Uterus (tissue), 2 donors: ENCODE measurements at regions not wholly inside any gene's neighbourhood (a gene's known extent, or its start where the extent isn't known, plus 50 kb on each side); places are given as distances from the start of the nearest gene placed in this dataset.

Source experiments
- POLR2A ChIP-seq, 2 donors: fragments of 450-650 bp; IDR thresholded peaks; one replicate each; pipeline ENCODE4 v1.6.1; 2016; ENCODE audit warnings: antibody characterized with exemption in 2 of 2, mild to moderate bottlenecking in 1 of 2, moderate library complexity in 1 of 2
- TF ChIP-seq, protein P1 (sequence below), 4 experiments: fragments of 200-600 bp in 2 of 4; fragments of 450-650 bp in 2 of 4; sonication (generic) in 2 of 4; IDR thresholded peaks; one replicate each; pipeline ENCODE4 v1.5.1; 2016 to 2019; ENCODE audit warnings: antibody characterized with exemption in 4 of 4, mild to moderate bottlenecking in 2 of 4, moderate library complexity in 1 of 4

DNA sequence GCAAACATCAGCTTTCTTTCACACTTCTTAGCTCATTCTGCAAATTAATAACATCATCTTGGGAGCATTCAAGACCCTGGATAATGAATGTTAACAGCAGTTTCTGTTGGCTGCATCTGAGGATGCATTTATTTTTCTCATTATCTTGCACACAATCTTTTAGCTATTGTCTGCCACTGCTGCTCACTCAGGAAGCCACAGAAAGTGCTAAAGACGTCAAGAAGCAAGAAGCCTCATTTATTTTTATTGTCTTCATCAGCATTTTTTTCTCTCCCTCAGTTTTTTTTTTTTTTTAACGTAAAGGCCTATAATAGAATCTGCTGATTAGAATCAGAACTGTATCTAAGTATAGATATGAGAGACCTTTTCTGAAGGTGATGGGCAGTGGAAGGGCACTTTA is 1339.4 kb downstream of the FAM181B start:
- TF ChIP-seq, protein P1, sequence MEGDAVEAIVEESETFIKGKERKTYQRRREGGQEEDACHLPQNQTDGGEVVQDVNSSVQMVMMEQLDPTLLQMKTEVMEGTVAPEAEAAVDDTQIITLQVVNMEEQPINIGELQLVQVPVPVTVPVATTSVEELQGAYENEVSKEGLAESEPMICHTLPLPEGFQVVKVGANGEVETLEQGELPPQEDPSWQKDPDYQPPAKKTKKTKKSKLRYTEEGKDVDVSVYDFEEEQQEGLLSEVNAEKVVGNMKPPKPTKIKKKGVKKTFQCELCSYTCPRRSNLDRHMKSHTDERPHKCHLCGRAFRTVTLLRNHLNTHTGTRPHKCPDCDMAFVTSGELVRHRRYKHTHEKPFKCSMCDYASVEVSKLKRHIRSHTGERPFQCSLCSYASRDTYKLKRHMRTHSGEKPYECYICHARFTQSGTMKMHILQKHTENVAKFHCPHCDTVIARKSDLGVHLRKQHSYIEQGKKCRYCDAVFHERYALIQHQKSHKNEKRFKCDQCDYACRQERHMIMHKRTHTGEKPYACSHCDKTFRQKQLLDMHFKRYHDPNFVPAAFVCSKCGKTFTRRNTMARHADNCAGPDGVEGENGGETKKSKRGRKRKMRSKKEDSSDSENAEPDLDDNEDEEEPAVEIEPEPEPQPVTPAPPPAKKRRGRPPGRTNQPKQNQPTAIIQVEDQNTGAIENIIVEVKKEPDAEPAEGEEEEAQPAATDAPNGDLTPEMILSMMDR (IDR thresholded peaks at IDR 0.05): no peak
- TF ChIP-seq POLR2A (IDR thresholded peaks at IDR 0.05): no peak
